GM19025 (cell line): ENCODE measurements at regions not wholly inside any gene's neighbourhood (a gene's known extent, or its start where the extent isn't known, plus 50 kb on each side); places are given as distances from the start of the nearest gene placed in this dataset.
"Not testable (repeated sequence)": the region's sequence is repeated elsewhere in the genome, so short reads cannot be mapped to it uniquely, and the experiment has no call there.

Experiments used
- ATAC-seq: cut with Tn5 transposase; IDR thresholded peaks from one replicate; pipeline ENCODE4 v1.9.1; 2021; ENCODE audit warnings: mild to moderate bottlenecking, low read depth, moderate library complexity; ENCODE audit not compliant: unreplicated experiment

- no peak for ATAC-seq
Measured at GRCh38 chr10:25797888-25798429, 136.1 kb upstream of the MYO3A start.

- no peak for ATAC-seq
Measured at GRCh38 chr10:25804505-25804904, 129.5 kb upstream of the MYO3A start.

GRCh38 chr10:25805986-25806385 lies 128.0 kb upstream of the MYO3A start:
- ATAC-seq = no peak

GRCh38 chr10:25808372-25808771 lies 125.7 kb upstream of the MYO3A start:
- ATAC-seq = no peak

GRCh38 chr10:25811052-25811685 lies 122.9 kb upstream of the MYO3A start:
- ATAC-seq = no peak

- no peak for ATAC-seq
Measured at GRCh38 chr10:25813511-25813910, 120.5 kb upstream of the MYO3A start.

GRCh38 chr10:25815236-25815635 lies 118.8 kb upstream of the MYO3A start:
- ATAC-seq = no peak

GRCh38 chr10:25815999-25816768 lies 117.8 kb upstream of the MYO3A start:
- no peak for ATAC-seq

- no peak for ATAC-seq
Measured at GRCh38 chr10:25817200-25817599, 116.8 kb upstream of the MYO3A start.

GRCh38 chr10:25818751-25819150 lies 115.3 kb upstream of the MYO3A start:
- no peak for ATAC-seq

- ATAC-seq = no peak
Measured at GRCh38 chr10:25820472-25820871, 113.6 kb upstream of the MYO3A start.

GRCh38 chr10:25820874-25821273 lies 113.2 kb upstream of the MYO3A start:
- no peak for ATAC-seq

GRCh38 chr10:25824050-25824449 lies 110.0 kb upstream of the MYO3A start:
- no peak for ATAC-seq

- ATAC-seq = no peak
Measured at GRCh38 chr10:25828475-25828874, 105.6 kb upstream of the MYO3A start.

GRCh38 chr10:25831080-25831479 lies 102.9 kb upstream of the MYO3A start:
- ATAC-seq = no peak

- no peak for ATAC-seq
Measured at GRCh38 chr10:25839683-25840082, 94.3 kb upstream of the MYO3A start.

GRCh38 chr10:25840875-25841274 lies 93.2 kb upstream of the MYO3A start:
- not testable (repeated sequence) for ATAC-seq

GRCh38 chr10:25842146-25842545 lies 91.9 kb upstream of the MYO3A start:
- no peak for ATAC-seq

GRCh38 chr10:25843551-25844170 lies 90.4 kb upstream of the MYO3A start:
- no peak for ATAC-seq

- not testable (repeated sequence) for ATAC-seq
Measured at GRCh38 chr10:25844716-25845115, 89.3 kb upstream of the MYO3A start.

GRCh38 chr10:25849268-25849667 lies 84.8 kb upstream of the MYO3A start:
- ATAC-seq = no peak
